Naive thymus-derived CD4-positive, alpha-beta T cell (primary cell): ENCODE measurements at regions not wholly inside any gene's neighbourhood (a gene's known extent, or its start where the extent isn't known, plus 50 kb on each side); places are given as distances from the start of the nearest gene placed in this dataset.

Source experiments
- ATAC-seq: fragments of 150-1000 bp; cut with Tn5 transposase; 2 replicates; pipeline ENCODE4 v1.10.0; 2021; ENCODE audit warnings: mild to moderate bottlenecking, moderate library complexity
- CTCF ChIA-PET: fragments of 350-600 bp; sonication (Branson Sonifier 250); formaldehyde crosslinking; loops from one replicate; lab custom pipeline; 2021; ENCODE audit warnings: antibody characterized with exemption; lab: Charles Lee
- POLR2A ChIA-PET: fragments of 350-600 bp; sonication (Branson Sonifier 250); formaldehyde crosslinking; loops from one replicate; lab custom pipeline; 2021; ENCODE audit warnings: antibody characterized with exemption, inconsistent platforms; lab: Charles Lee
- DNase-seq, 9 donors: peaks; one replicate each; pipeline versions ENCODE4 v3.0.0 to v3.0.0-alpha.2; 2020 to 2022; ENCODE audit warnings: mixed read lengths in 1 of 9
- H3K27ac ChIP-seq: one replicate; pipeline ENCODE4 v1.7.0; 2013; ENCODE audit warnings: mild to moderate bottlenecking, low read depth, low read length, moderate library complexity
- H3K27me3 ChIP-seq, 2 donors: one replicate each; pipeline ENCODE4 v1.7.0; 2013; ENCODE audit warnings: low read length in 2 of 2, mild to moderate bottlenecking in 2 of 2, moderate library complexity in 2 of 2; ENCODE audit not compliant: control insufficient read depth in 2 of 2, insufficient read depth in 2 of 2
- H3K36me3 ChIP-seq, 3 experiments: 1 replicate in 2 of 3; 2 replicates in 1 of 3; pipeline ENCODE4 v1.7.0; 2013; ENCODE audit warnings: low read length in 3 of 3, mild to moderate bottlenecking in 3 of 3, moderate library complexity in 1 of 3; ENCODE audit not compliant: insufficient read depth in 3 of 3, control insufficient read depth in 2 of 3
- H3K4me1 ChIP-seq, 2 donors: one replicate each; pipeline ENCODE4 v1.7.0; 2013; ENCODE audit warnings: low read length in 2 of 2, mild to moderate bottlenecking in 2 of 2, moderate library complexity in 1 of 2; ENCODE audit not compliant: control insufficient read depth in 2 of 2, insufficient read depth in 2 of 2
- H3K4me3 ChIP-seq: 2 replicates; pipeline ENCODE4 v1.7.0; 2013; ENCODE audit warnings: mild to moderate bottlenecking, low read length
- H3K9me3 ChIP-seq, 3 experiments: 1 replicate in 2 of 3; 2 replicates in 1 of 3; pipeline ENCODE4 v1.7.0; 2013; ENCODE audit warnings: low read length in 3 of 3; ENCODE audit not compliant: control insufficient read depth in 2 of 3
- H3K27ac Mint-ChIP-seq, 9 donors: one replicate each; pipeline ENCODE4 v1.8.0; 2020 to 2022; ENCODE audit warnings: mixed read lengths in 9 of 9, mild to moderate bottlenecking in 8 of 9, moderate library complexity in 5 of 9, inconsistent platforms in 2 of 9
- H3K27me3 Mint-ChIP-seq, 5 donors: one replicate each; pipeline ENCODE4 v1.8.0; 2021 to 2022; ENCODE audit warnings: mixed read lengths in 5 of 5, mild to moderate bottlenecking in 1 of 5
- H3K36me3 Mint-ChIP-seq, 5 donors: one replicate each; pipeline ENCODE4 v1.8.0; 2020 to 2022; ENCODE audit warnings: mixed read lengths in 5 of 5, mild to moderate bottlenecking in 3 of 5, inconsistent platforms in 1 of 5
- H3K4me1 Mint-ChIP-seq, 7 donors: one replicate each; pipeline ENCODE4 v1.8.0; 2020 to 2022; ENCODE audit warnings: mixed read lengths in 7 of 7, mild to moderate bottlenecking in 3 of 7, inconsistent platforms in 1 of 7
- H3K4me3 Mint-ChIP-seq, 10 donors: one replicate each; pipeline ENCODE4 v1.8.0; 2020 to 2022; ENCODE audit warnings: mild to moderate bottlenecking in 10 of 10, mixed read lengths in 10 of 10, moderate library complexity in 6 of 10, inconsistent platforms in 2 of 10
- H3K9me3 Mint-ChIP-seq, 11 donors: one replicate each; pipeline ENCODE4 v1.8.0; 2020 to 2022; ENCODE audit warnings: mixed read lengths in 11 of 11, mild to moderate bottlenecking in 4 of 11, inconsistent platforms in 1 of 11, moderate library complexity in 1 of 11
- intact Hi-C, 2 donors: fragments of 100-400 bp; cut with micrococcal nuclease; formaldehyde crosslinking; loops; one replicate each; pipeline ENCODE4 v1.15.1; 2023

DNA sequence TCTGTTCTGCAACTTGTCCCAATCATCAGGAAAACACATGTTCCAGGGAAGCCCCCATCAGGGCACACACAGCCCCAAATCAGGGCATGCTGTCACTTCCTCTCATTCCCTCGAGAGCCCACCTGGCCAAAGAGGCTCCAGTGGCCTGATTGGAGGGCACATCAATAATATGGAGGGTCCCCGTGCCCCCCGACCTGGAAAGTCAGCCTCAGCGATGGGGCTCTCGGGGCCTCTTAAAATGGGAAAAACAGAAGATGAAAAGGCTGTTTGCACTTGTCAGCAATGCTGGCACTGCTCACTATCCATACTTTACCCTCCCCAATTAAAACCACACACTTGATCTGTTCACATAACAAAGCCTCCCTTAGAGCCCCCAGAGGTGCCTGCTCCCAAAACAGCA, 172.9 kb upstream of the NSMCE3 start:
- ATAC-seq (no peak), DNase-seq (no peak)
- no peaks in the 10 kb centered on the region for H3K27me3 ChIP-seq
- H3K27me3 Mint-ChIP-seq, result peaks cover 0 to 7% (median 4%) of the 10 kb centered on the region in 5 donors
- intact Hi-C loops, result no loop called here
- no peaks in the 10 kb centered on the region for H3K36me3 Mint-ChIP-seq
- H3K9me3 ChIP-seq, result no peaks in the 10 kb centered on the region
- H3K36me3 ChIP-seq, result no peaks in the 10 kb centered on the region
- no peak overlapping the region for H3K4me3 Mint-ChIP-seq
- H3K9me3 Mint-ChIP-seq, result peaks cover 0 to 2% (median 0%) of the 10 kb centered on the region in 11 donors
- H3K4me3 ChIP-seq, result no peak overlapping the region
- CTCF ChIA-PET, result no interaction called here
- H3K27ac Mint-ChIP-seq, result no peak overlapping the region
- POLR2A ChIA-PET, result no interaction called here
- H3K4me1 ChIP-seq, result no peaks in the 10 kb centered on the region
- no peaks in the 10 kb centered on the region for H3K4me1 Mint-ChIP-seq
- no peak overlapping the region for H3K27ac ChIP-seq

DNA sequence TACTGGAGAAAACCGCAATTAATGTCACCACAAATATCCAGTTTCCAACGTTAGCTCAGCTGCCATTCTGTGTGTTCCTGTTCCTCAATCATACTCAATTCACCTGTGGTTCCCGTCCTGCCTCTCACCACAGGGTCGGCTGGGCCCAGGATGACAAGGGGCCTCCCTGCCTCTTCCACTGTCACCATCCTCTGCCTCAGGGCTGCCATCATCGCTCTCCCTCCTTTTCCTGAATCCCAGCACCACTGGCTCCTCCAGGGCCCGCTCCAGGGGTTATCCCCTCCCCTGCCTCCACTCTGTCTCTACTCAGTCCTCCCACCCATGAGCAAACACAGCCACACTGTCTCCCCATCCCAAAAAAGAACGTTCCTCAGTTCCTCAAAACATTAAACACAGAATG, 170.9 kb upstream of the NSMCE3 start:
- no peak overlapping the region for H3K27ac Mint-ChIP-seq
- H3K4me3 Mint-ChIP-seq, result no peak overlapping the region
- no peaks in the 10 kb centered on the region for H3K27me3 ChIP-seq
- H3K4me3 ChIP-seq, result no peak overlapping the region
- H3K9me3 Mint-ChIP-seq, result peaks cover 0 to 2% (median 0%) of the 10 kb centered on the region in 11 donors
- H3K27me3 Mint-ChIP-seq, result peaks cover 0 to 8% (median 4%) of the 10 kb centered on the region in 5 donors
- intact Hi-C loops, result no loop called here
- no peaks in the 10 kb centered on the region for H3K4me1 Mint-ChIP-seq
- ATAC-seq (no peak), DNase-seq (no peak)
- H3K4me1 ChIP-seq, result no peaks in the 10 kb centered on the region
- no peaks in the 10 kb centered on the region for H3K36me3 Mint-ChIP-seq
- H3K9me3 ChIP-seq, result no peaks in the 10 kb centered on the region
- no peak overlapping the region for H3K27ac ChIP-seq
- no peaks in the 10 kb centered on the region for H3K36me3 ChIP-seq
- ChIA-PET POLR2A (no interaction called here), CTCF (no interaction called here)

DNA sequence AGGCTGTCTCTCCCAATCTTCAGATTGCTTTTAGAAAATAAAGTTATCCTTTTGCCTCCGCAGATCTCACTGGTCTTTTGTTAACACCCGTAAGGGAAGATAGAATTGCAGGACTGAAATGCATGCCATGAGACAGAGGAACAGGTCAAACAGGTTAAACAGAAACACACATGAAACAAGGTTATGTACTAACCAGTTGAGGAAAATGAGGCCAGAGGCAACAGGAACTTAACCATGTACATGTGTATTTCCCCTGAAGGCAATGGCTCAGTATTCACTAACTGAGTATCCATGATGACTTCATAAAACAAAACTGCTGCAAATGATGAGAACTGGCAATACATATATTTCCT, 169.1 kb upstream of the NSMCE3 start:
- no peak for DNase-seq
- Histone ChIP-seq H3K4me3 (no peak overlapping the region), H3K27me3 (no peaks in the 10 kb centered on the region), H3K4me1 (no peaks in the 10 kb centered on the region), H3K27ac (no peak overlapping the region), H3K9me3 (no peaks in the 10 kb centered on the region), H3K36me3 (no peaks in the 10 kb centered on the region)
- Mint-ChIP-seq H3K9me3 (peaks cover 0 to 2% (median 0%) of the 10 kb centered on the region in 11 donors), H3K4me3 (no peak overlapping the region), H3K4me1 (no peaks in the 10 kb centered on the region), H3K27me3 (peaks cover 4 to 17% (median 14%) of the 10 kb centered on the region in 5 donors), H3K36me3 (no peaks in the 10 kb centered on the region), H3K27ac (no peak overlapping the region)
- ChIA-PET POLR2A (no interaction called here), CTCF (no interaction called here)
- intact Hi-C loops, result no loop called here
- ATAC-seq, result no peak

DNA sequence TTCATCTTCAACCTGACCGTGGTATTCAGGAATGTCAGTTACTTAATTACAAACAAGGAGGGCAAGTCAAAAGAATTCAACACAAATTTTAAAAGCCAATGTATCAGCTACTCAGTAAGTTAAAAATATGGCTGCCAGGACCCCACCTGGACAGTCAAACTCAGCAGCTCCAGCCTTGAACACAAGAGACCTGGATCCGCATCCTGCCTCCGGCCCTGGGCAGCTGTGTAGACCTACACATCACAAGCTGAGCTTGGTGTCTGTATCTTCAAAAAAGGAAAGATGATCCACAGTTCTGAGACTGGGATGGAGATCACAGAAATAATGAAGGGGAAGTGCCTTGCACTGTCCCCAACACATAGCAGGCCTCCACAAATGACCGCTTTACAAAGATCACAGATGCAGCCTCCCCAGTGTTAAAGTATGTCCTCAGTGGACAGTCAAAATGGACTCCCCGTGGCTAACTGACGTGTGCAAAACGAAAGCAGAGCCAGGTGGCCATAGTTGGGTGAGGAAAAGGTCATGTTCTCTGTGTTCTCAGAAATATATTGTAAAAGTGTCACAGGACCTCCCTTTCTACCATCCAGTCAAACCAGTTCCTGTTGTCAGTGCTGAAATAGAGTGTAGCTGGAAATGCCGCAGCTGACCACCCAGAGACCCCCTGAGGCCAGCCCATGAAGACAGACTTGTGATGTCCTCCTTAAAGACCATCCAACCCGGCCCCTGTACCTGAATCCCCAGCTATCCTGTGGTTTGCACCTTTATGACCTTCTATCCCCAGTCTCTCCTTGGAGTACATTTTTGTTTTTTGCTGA, 168.5 kb upstream of the NSMCE3 start:
- H3K4me3 Mint-ChIP-seq, result no peak overlapping the region
- Histone ChIP-seq H3K9me3 (no peaks in the 10 kb centered on the region), H3K27ac (no peak overlapping the region), H3K4me3 (no peak overlapping the region), H3K27me3 (no peaks in the 10 kb centered on the region), H3K4me1 (no peaks in the 10 kb centered on the region), H3K36me3 (no peaks in the 10 kb centered on the region)
- ATAC-seq (no peak), DNase-seq (no peak)
- intact Hi-C loops, result no loop called here
- ChIA-PET POLR2A (no interaction called here), CTCF (no interaction called here)
- no peak overlapping the region for H3K27ac Mint-ChIP-seq
- H3K4me1 Mint-ChIP-seq, result no peaks in the 10 kb centered on the region
- H3K9me3 Mint-ChIP-seq, result peaks cover 0 to 2% (median 0%) of the 10 kb centered on the region in 11 donors
- H3K27me3 Mint-ChIP-seq, result peaks cover 4 to 23% (median 13%) of the 10 kb centered on the region in 5 donors
- H3K36me3 Mint-ChIP-seq, result no peaks in the 10 kb centered on the region

DNA sequence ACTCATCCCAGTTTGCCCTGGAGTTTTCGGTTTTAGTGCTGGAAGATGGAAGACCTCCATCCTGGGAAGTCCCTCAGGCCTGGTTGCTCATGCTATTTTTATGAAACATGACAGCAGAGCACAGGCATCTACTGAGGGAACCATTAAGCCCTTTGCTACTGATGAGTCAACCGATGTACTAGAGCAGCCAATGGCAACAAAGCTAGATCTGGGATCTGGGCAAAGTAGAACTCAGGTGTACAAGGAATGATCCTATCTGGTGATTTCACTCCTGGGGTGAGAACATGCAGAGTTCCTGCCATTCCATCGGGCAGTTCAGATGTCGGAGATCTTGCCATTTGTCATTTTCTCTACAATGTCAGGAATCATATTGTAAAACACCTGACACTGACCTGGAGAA, 166.2 kb upstream of the NSMCE3 start:
- no peak for ATAC-seq
- ChIA-PET POLR2A (no interaction called here), CTCF (no interaction called here)
- Histone ChIP-seq H3K4me3 (no peak overlapping the region), H3K4me1 (no peaks in the 10 kb centered on the region), H3K36me3 (no peaks in the 10 kb centered on the region), H3K27ac (no peak overlapping the region), H3K27me3 (no peaks in the 10 kb centered on the region), H3K9me3 (no peaks in the 10 kb centered on the region)
- H3K27ac Mint-ChIP-seq, result no peak overlapping the region
- no peaks in the 10 kb centered on the region for H3K4me1 Mint-ChIP-seq
- no peak overlapping the region for H3K4me3 Mint-ChIP-seq
- peaks cover 4 to 27% (median 18%) of the 10 kb centered on the region in 5 donors for H3K27me3 Mint-ChIP-seq
- intact Hi-C loops, result no loop called here
- no peak for DNase-seq
- no peaks in the 10 kb centered on the region for H3K36me3 Mint-ChIP-seq
- peaks cover 0 to 2% (median 0%) of the 10 kb centered on the region in 11 donors for H3K9me3 Mint-ChIP-seq

DNA sequence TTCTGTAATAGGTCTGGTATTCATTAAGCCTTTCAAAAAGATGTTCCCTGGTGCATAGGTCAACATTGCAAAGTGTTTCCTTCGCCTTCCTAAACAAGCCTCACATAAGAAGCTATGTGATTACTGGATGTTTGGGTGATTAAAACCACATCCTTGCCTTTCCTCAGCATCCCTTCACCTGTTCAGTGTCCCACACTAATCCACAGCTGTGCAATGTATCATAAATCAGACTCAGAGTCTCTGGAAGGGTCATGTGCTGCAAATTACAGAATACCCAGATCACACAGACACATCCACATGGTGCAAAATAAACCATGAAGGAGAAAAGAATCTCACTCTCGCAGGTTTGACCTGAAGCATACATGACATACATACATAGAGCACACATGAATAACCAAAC, 164.7 kb upstream of the NSMCE3 start:
- Mint-ChIP-seq H3K4me1 (no peaks in the 10 kb centered on the region), H3K27ac (no peak overlapping the region), H3K9me3 (no peaks in the 10 kb centered on the region), H3K4me3 (no peak overlapping the region), H3K36me3 (no peaks in the 10 kb centered on the region), H3K27me3 (peaks cover 4 to 31% (median 18%) of the 10 kb centered on the region in 5 donors)
- Histone ChIP-seq H3K4me1 (no peaks in the 10 kb centered on the region), H3K36me3 (no peaks in the 10 kb centered on the region), H3K9me3 (no peaks in the 10 kb centered on the region), H3K27me3 (no peaks in the 10 kb centered on the region), H3K27ac (no peak overlapping the region), H3K4me3 (no peak overlapping the region)
- DNase-seq (no peak), ATAC-seq (no peak)
- CTCF ChIA-PET, result no interaction called here
- POLR2A ChIA-PET, result no interaction called here
- intact Hi-C loops, result no loop called here
